DMS53 treated with DMSO at 0.1 percent for 48 hours (cell line): ENCODE measurements at regions not wholly inside any gene's neighbourhood (a gene's known extent, or its start where the extent isn't known, plus 50 kb on each side); places are given as distances from the start of the nearest gene placed in this dataset.

Experiments used
- DNase-seq: peaks from one replicate; lab custom pipeline; 2025; ENCODE audit not compliant: unreplicated experiment; lab: John Stamatoyannopoulos, UW

GRCh38 chr1:5575396-5575940 lies 416.8 kb downstream of the NPHP4 start:
- no peak for DNase-seq

- no peak for DNase-seq
These were observed 417.6 kb downstream of the NPHP4 start for GRCh38 chr1:5574641-5575040.

GRCh38 chr1:5572794-5573193 lies 419.4 kb downstream of the NPHP4 start:
- DNase-seq: no peak

GRCh38 chr1:5571861-5572401 lies 420.3 kb downstream of the NPHP4 start:
- no peak for DNase-seq

- DNase-seq: no peak
These were observed 420.8 kb downstream of the NPHP4 start for GRCh38 chr1:5571438-5571837.

- no peak for DNase-seq
These were observed 421.3 kb downstream of the NPHP4 start for GRCh38 chr1:5570931-5571330.

GRCh38 chr1:5568321-5568720 lies 423.9 kb downstream of the NPHP4 start:
- no peak for DNase-seq

GRCh38 chr1:5567839-5568238 lies 424.4 kb downstream of the NPHP4 start:
- DNase-seq: no peak

- no peak for DNase-seq
These were observed 425.3 kb downstream of the NPHP4 start for GRCh38 chr1:5566924-5567323.

GRCh38 chr1:5565281-5566125 lies 426.7 kb downstream of the NPHP4 start:
- no peak for DNase-seq

- no peak for DNase-seq
These were observed 427.5 kb downstream of the NPHP4 start for GRCh38 chr1:5564578-5565257.

GRCh38 chr1:5563861-5564577 lies 428.2 kb downstream of the NPHP4 start:
- DNase-seq: no peak

GRCh38 chr1:5562769-5563168 lies 429.5 kb downstream of the NPHP4 start:
- no peak for DNase-seq

- no peak for DNase-seq
These were observed 429.9 kb downstream of the NPHP4 start for GRCh38 chr1:5562331-5562730.

- no peak for DNase-seq
These were observed 433.1 kb downstream of the NPHP4 start for GRCh38 chr1:5559078-5559477.

- DNase-seq: no peak
These were observed 436.4 kb downstream of the NPHP4 start for GRCh38 chr1:5555853-5556252.

- DNase-seq: no peak
These were observed 437.4 kb downstream of the NPHP4 start for GRCh38 chr1:5554784-5555183.

- DNase-seq: no peak
These were observed 438.1 kb downstream of the NPHP4 start for GRCh38 chr1:5554111-5554510.

GRCh38 chr1:5552787-5553484 lies 439.3 kb downstream of the NPHP4 start:
- no peak for DNase-seq

GRCh38 chr1:5551274-5551975 lies 440.8 kb downstream of the NPHP4 start:
- DNase-seq: no peak
